ENCODE measurements at regions not wholly inside any gene's neighbourhood (a gene's known extent, or its start where the extent isn't known, plus 50 kb on each side); places are given as distances from the start of the nearest gene placed in this dataset.

GRCh38 chr20:6295127-6295866 is 172.5 kb upstream of the FERMT1 start:
- intact Hi-C loops (cut with micrococcal nuclease; ENCODE audit: unreplicated experiment) (loop anchor here (10.0 kb wide), 1 partner anchor 100 kb away; no protein-coding TSS in a partner anchor), in situ Hi-C loops (cut with MboI) (no loop called here)
- H3K4me2 ChIP-seq (ENCODE audit: control insufficient read depth, insufficient read depth), result no peak overlapping the region
- WGBS (ENCODE audit: insufficient coverage, insufficient replicate concordance, low lambda C conversion rate, missing lambda C conversion rate), result 37% methylated on average over 5 of the region's 5 CpGs
- POLR2A ChIA-PET, result no interaction called here
- H3K4me3 ChIP-seq, result no peak overlapping the region
- FAIRE-seq (no peak), ATAC-seq (no peak), DNase-seq (ENCODE audit: low read depth, low spot score) (no peak)
- RAD21 ChIA-PET (ENCODE audit: unreplicated experiment), result no interaction called here
- H3K9ac ChIP-seq (ENCODE audit: control insufficient read depth, insufficient read depth, low read length), result no peak overlapping the region
- H2AFZ ChIP-seq (ENCODE audit: control insufficient read depth, low read depth, low read length), result no peak overlapping the region
- H3K4me1 ChIP-seq (ENCODE audit: control insufficient read depth, insufficient read depth, low read length), result no peaks in the 10 kb centered on the region
- H3K27me3 ChIP-seq (replicated peaks in 1 of 2; ENCODE audit: control insufficient read depth in 2 of 2, insufficient read depth in 2 of 2, low read length in 1 of 2), result no peaks in the 10 kb centered on the region
- BruUV-seq (replicated peaks), result no TSS peak
- no peaks in the 10 kb centered on the region for H3K36me3 ChIP-seq (ENCODE audit: control insufficient read depth in 2 of 2, insufficient read depth in 2 of 2, low read length in 1 of 2)
- no peaks in the 10 kb centered on the region for H3K79me2 ChIP-seq (ENCODE audit: control insufficient read depth, insufficient read depth, low read length)
- no peak overlapping the region for H3K27ac ChIP-seq (ENCODE audit: control insufficient read depth, insufficient read depth)
- no peaks in the 10 kb centered on the region for H4K20me1 ChIP-seq (ENCODE audit: control insufficient read depth, insufficient read depth)
- no peaks in the 10 kb centered on the region for H3K9me3 ChIP-seq (replicated peaks; ENCODE audit: control insufficient read depth, insufficient read depth, low read length)
- SMC1A ChIA-PET (ENCODE audit: uncharacterized antibody, unreplicated experiment), result no interaction called here
- no peak for TF ChIP-seq JUND (IDR thresholded peaks at IDR 0.05; ENCODE audit: low read depth, low read length)
- TF ChIP-seq NR2F1 (conservative IDR thresholded peaks at IDR 0.05), result no peak
- TF ChIP-seq SIX5 (IDR thresholded peaks at IDR 0.05; ENCODE audit: low read depth, low read length, severe bottlenecking), result no peak
- no peak for TF ChIP-seq RAD21 (IDR thresholded peaks at IDR 0.05; ENCODE audit: insufficient read depth, low read depth, low read length)
- TF ChIP-seq PAX5 (IDR thresholded peaks at IDR 0.05; ENCODE audit: borderline replicate concordance, low read depth, low read length), result no peak
- no peak for TF ChIP-seq HSF1 (IDR thresholded peaks at IDR 0.05; ENCODE audit: low read depth, low read length)
- CTCF ChIA-PET, result no interaction called here

GRCh38 chr20:6287471-6287870 is 164.6 kb upstream of the FERMT1 start:
- ChIA-PET CTCF (interaction anchor here (1.1 kb wide), 1 partner anchor 335 kb away, joined by 3 read pairs; no protein-coding TSS in a partner anchor), RAD21 (ENCODE audit: unreplicated experiment) (no interaction called here), SMC1A (ENCODE audit: uncharacterized antibody, unreplicated experiment) (no interaction called here), POLR2A (no interaction called here)
- Histone ChIP-seq H3K4me2 (ENCODE audit: control insufficient read depth, insufficient read depth) (no peak overlapping the region), H3K79me2 (ENCODE audit: control insufficient read depth, insufficient read depth, low read length) (no peaks in the 10 kb centered on the region), H3K9ac (ENCODE audit: control insufficient read depth, insufficient read depth, low read length) (no peak overlapping the region), H3K9me3 (replicated peaks; ENCODE audit: control insufficient read depth, insufficient read depth, low read length) (no peaks in the 10 kb centered on the region; the same call in 2 of the 3 replicates), H3K27me3 (replicated peaks in 1 of 2; ENCODE audit: control insufficient read depth in 2 of 2, insufficient read depth in 2 of 2, low read length in 1 of 2) (no peaks in the 10 kb centered on the region), H3K27ac (ENCODE audit: control insufficient read depth, insufficient read depth) (no peak overlapping the region), H3K4me1 (ENCODE audit: control insufficient read depth, insufficient read depth, low read length) (no peaks in the 10 kb centered on the region), H3K36me3 (ENCODE audit: control insufficient read depth in 2 of 2, insufficient read depth in 2 of 2, low read length in 1 of 2) (no peaks in the 10 kb centered on the region), H4K20me1 (ENCODE audit: control insufficient read depth, insufficient read depth) (no peaks in the 10 kb centered on the region), H2AFZ (ENCODE audit: control insufficient read depth, low read depth, low read length) (no peak overlapping the region), H3K4me3 (no peak overlapping the region)
- no peak for FAIRE-seq
- intact Hi-C loops (cut with micrococcal nuclease; ENCODE audit: unreplicated experiment), result no loop called here
- BruUV-seq (replicated peaks), result no TSS peak
- no peak for DNase-seq (ENCODE audit: low read depth, low spot score)
- no peak for ATAC-seq
- in situ Hi-C loops (cut with MboI), result no loop called here
- no peak for TF ChIP-seq RELA (IDR thresholded peaks at IDR 0.05; ENCODE audit: borderline replicate concordance, partially characterized antibody)
- no peak for TF ChIP-seq SUZ12 (IDR thresholded peaks at IDR 0.05; ENCODE audit: unreplicated experiment)
- no peak for TF ChIP-seq HCFC1 (IDR thresholded peaks at IDR 0.05; ENCODE audit: low read length)
- TF ChIP-seq SUPT20H (IDR thresholded peaks at IDR 0.05; ENCODE audit: borderline replicate concordance, control insufficient read depth, low read depth, low read length), result no peak
- no peak for TF ChIP-seq MYC (IDR thresholded peaks at IDR 0.05; ENCODE audit: insufficient read depth, insufficient read length, insufficient replicate concordance, low read length, severe bottlenecking)
- TF ChIP-seq HSF1 (IDR thresholded peaks at IDR 0.05; ENCODE audit: low read depth, low read length), result no peak
- TF ChIP-seq MEF2B (IDR thresholded peaks at IDR 0.05; ENCODE audit: partially characterized antibody, poor library complexity, severe bottlenecking), result no peak
- TF ChIP-seq PAX8 (IDR thresholded peaks at IDR 0.05), result no peak

Data from GM12878 (cell line).